ENCODE measurements at regions not wholly inside any gene's neighbourhood (a gene's known extent, or its start where the extent isn't known, plus 50 kb on each side); places are given as distances from the start of the nearest gene placed in this dataset.
"Not testable (repeated sequence)": the region's sequence is repeated elsewhere in the genome, so short reads cannot be mapped to it uniquely, and the experiment has no call there.

DNA sequence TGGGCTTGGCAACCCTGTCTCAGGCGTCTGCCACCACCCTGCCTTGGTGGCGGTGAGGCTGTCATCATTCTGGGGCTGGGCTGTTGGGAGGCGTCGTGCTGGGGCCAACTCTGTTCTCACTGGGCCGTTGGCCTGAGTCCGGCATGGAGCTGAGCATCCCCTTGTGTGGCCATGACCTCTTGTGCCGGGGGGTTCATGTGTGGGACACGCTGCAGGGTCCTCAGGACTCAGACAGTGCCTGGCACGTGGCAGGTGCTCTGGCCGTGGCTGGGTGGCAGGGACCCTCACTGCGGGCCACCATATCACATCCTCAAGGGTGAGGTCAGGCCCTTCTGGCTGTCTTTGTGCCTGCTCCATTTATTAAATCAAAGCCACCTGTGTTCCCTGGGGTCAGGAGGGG lies 197.4 kb downstream of the BANP start:
- DNase-seq: not testable (repeated sequence)

GRCh38 chr16:88149158-88149603 lies 197.9 kb downstream of the BANP start:
- not testable (repeated sequence) for DNase-seq

DNA sequence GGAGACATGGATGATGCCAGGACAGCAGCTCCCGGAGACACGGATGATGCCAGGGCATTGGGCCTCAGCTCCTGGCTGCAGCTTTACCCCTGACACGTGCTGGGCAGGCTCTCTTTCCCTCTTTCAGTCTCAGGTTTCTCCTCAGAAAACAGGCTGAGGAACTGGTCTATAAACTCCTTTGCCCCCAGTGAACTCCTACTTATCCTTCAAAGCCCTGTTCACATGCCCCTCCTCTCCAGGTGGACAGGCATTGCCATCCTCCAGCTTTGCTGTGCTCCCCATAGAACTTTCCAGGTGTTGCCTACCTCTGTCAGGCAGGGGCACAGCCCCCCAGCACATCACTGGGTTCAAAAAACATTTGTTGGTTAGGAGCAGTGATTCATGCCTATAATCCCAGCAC lies 198.4 kb downstream of the BANP start:
- DNase-seq: not testable (repeated sequence)

DNA sequence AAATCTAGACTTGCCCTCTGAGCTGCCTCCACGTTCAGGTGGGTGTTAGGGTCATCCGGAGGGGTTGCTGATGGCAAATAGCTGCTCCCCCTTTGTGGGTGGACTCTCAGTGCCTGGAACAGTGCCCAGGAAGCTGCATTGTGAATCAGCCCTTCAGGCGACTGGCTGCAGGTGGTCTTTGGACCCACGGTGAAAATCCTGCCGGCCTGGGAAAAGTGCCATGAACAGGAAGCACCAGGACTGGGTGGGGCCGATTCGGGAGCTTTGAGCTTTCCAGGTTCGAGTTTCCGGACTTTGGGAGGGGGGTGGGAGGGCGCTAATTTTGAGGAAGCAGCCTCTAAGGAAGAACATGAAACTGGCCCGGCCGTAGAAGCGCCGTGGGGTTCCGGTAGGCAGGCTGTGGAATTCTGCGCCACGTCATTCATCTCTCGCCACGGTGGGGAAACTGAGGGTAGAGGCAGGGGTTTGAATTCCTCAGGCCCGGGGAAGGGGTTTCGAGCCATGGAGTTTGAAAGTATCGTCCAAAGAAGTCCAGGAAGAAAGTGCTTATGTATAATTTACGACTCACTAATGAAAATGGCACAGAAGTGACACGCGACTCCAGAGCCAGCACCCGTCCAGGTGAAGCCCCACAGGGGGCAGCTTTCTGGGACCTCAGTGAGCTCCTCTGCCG lies 199.4 kb downstream of the BANP start:
- not testable (repeated sequence) for DNase-seq

DNA sequence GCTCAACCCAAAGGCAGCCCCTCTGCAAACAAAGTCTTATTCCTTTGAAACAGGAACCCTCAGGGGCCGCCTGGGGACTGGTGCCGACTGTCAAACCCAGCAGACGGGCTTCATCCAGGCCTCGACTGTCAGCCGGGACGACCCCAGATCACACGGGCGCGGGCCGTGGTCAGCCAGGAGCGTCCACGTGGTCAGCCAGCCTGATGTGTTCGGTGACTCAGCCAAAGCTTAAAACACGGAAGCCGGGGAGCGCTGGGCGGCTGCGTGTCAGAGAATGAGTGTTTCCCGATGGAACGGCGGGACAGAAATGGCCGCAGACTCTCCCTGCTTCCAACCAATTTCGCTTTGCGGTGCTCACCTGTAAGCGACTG lies 199.9 kb downstream of the BANP start:
- not testable (repeated sequence) for DNase-seq

GRCh38 chr16:88151859-88152843 lies 200.9 kb downstream of the BANP start:
- DNase-seq: not testable (repeated sequence)

DNA sequence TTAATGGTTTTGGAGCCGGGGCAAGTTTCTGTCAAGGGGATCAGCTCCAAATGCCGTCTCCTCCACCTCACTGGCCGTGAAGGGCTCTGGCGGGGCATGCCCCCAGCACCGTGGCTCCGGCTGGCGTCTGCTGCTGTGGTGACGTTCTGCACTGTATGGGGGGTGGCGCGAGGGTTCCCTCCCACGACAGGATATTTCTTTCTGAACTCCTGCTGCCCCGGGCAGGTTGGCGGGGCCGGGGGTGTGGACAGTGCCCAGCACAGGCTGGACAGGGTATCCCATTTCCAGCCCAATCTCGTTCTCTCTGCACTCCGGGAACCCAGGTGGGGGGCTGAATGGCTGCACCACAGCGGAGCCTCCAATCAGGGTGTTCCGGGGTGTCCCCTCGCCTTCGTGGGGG lies 201.6 kb downstream of the BANP start:
- not testable (repeated sequence) for DNase-seq

GRCh38 chr16:88153516-88153915 lies 202.3 kb downstream of the BANP start:
- not testable (repeated sequence) for DNase-seq

DNA sequence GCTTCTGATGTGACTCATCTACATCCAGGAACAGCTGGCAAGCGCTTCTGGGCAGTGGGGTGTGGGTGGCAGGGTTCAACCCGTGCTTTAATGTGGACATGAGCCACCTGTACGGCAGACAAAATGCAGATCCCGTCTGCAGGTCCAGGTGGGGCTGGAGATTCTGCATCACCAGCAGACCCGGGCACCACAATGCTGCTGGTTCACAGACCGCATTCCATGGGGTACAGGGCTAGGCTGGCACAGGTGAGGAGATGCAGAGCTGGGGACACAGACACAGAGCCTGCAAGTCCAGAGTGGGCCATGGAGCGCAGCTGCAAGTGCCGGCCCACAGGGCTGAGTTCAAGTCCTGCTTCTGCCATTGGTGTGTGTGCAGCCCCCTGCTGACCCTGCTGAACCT lies 203.7 kb downstream of the BANP start:
- not testable (repeated sequence) for DNase-seq

- not testable (repeated sequence) for DNase-seq
Observed at GRCh38 chr16:88155681-88156080, 204.4 kb downstream of the BANP start.

- not testable (repeated sequence) for DNase-seq
Observed at GRCh38 chr16:88156640-88157283, 205.5 kb downstream of the BANP start.

DNA sequence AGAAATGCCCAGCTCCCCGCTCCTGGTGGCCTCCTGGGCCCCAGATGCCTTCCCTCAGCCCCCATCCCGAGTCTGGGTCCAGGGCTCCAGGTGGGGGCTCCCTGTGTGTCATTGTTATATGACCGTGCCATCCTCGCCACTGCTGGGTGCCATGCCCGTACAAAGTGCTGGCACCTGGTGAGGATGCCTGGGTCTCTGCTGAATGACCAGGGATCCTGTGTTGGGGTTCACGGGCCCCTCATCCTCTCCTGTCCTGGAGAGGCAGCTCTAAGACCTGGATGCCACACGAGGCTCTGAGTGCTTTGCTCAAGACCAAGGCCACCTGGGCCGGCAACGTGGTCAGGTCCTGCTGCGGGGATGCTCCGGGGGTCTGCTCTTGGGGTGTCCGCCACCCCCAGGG lies 206.5 kb downstream of the BANP start:
- DNase-seq: not testable (repeated sequence)

- not testable (repeated sequence) for DNase-seq
Observed at GRCh38 chr16:88158256-88159045, 207.2 kb downstream of the BANP start.

DNA sequence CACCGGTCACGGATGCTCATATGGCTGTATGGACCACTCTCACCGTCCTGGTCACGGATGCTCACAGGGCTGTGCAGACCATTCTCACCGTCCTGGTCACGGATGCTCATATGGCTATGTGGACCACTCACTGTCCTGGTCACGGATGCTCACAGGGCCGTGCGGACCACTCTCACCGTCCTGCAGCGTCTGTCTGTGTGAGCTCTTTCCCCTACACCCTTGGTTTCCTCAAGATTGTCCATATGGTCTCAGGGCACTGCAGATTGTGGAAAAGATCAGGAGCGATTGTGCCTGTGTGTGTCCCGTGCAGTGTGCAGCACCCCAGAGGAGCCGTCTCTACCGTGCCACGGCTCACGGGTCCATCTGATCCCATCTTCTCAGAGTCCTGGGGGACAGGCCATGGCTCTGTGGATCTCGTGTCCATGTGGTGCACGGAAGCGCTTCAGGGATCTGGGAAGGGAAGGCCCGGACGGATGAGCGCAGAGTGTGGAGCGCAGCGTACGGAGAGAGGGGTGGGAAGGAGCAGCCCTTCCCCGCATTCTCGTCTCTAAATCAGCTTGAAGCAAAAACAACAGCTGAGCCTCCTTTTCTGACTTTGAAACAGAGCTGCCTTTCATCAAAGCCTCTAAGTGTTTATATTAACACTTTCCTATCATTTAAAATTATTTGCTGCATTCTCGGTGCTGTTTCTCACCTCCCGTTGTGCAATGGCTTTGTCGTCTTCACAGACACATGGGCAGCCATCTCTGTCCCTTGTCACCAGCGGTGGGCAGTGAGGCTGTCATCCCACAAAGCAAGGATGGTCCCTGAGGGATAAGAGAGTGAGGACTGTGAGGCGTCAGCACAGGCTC lies 208.0 kb downstream of the BANP start:
- DNase-seq: not testable (repeated sequence)

- DNase-seq: not testable (repeated sequence)
Observed at GRCh38 chr16:88159897-88160335, 208.7 kb downstream of the BANP start.

GRCh38 chr16:88161191-88161590 lies 210.0 kb downstream of the BANP start:
- not testable (repeated sequence) for DNase-seq

DNA sequence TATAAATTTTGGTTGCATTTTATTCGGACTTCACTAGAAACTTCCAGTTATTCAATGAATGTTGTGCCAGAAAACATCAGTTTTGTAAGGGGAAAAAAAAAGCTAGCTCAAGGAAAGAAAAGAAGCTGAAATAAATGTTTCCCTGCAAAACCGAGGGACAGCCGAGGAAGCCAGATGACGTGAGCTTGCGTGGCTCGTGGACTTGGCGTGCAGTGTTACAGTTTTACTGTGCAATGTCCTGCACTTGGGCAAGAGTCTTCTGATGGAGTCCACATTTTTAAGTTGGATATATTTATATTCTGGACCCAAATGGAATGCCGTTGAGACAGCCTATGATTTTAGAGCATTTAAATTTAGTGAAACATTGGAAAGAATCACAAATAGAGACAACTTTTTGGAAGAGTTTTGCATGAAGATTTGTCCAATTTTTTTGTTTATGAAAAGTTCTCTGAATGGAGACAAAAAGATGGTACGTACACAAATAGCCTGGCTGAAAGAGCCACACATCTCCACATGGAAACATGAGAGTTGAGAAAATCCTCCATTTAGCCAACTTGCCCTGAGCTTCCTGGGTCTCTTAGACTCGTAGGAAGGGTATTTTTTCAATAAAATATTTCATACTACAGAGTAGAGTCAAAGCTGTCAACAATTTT lies 210.5 kb downstream of the BANP start:
- DNase-seq: not testable (repeated sequence)

- DNase-seq: not testable (repeated sequence)
Observed at GRCh38 chr16:88162778-88163177, 211.5 kb downstream of the BANP start.

- DNase-seq: not testable (repeated sequence)
Observed at GRCh38 chr16:88164196-88165039, 213.2 kb downstream of the BANP start.
